ENCODE measurements at regions not wholly inside any gene's neighbourhood (a gene's known extent, or its start where the extent isn't known, plus 50 kb on each side); places are given as distances from the start of the nearest gene placed in this dataset.

DNA sequence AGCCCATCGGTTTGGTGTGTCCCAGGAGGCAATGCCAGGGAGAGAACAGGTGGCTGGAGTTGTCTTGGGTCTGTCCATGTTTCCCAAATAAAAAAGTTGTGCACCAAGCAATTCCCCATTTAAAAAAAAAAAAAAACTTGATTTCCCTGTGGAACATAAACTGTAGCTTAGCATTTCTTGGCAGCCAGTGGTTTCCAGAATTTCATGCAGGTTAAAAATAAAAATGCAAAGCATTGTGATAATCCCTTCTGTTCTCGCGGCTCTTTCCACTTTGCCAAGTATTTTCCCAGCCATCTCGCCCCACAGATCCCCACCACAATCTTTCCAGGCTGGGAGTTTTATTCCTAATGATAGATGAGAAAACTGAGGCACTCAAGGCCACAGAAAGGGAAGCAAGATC, 51.4 kb upstream of the MSX1 start:
- no peak for DNase-seq

DNA sequence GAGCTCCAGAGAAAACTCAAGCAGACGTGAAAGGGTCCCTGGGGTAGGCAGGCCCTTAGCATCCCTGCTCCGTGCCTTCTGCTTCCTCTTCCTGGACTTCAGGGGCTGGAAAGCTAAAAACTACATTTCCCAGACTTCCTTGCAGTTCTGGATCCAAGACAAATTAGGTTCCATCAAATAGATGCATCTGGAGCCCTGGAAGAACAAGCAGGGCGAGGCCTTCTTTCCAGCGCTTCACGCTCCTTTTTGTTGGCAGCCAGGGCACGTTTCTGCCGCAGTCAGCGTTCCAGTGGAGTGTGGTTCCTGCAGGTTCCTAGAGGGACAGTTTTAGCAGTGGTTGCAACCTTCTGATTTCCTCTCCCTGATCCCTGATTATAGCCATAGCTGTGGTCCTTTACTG, 53.6 kb upstream of the MSX1 start:
- DNase-seq = no peak

DNA sequence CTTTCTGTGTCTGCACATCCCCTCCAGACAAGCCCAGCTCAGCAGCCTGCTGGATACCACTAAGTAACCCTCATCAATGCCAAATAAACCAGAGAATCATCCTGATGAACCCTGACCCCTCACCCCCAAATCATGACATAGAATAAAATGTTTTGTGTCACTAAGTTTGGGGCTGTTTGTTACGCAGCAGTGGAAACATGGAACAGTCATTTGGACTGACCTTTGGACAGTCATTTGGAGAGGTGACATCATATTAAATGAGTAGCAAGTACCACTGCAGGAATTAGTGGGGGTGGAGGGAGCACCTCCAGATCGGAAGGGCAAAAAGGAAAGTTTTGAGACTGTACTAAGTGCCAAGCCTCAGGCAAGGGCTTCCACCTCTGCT, 55.6 kb upstream of the MSX1 start:
- DNase-seq = no peak

DNA sequence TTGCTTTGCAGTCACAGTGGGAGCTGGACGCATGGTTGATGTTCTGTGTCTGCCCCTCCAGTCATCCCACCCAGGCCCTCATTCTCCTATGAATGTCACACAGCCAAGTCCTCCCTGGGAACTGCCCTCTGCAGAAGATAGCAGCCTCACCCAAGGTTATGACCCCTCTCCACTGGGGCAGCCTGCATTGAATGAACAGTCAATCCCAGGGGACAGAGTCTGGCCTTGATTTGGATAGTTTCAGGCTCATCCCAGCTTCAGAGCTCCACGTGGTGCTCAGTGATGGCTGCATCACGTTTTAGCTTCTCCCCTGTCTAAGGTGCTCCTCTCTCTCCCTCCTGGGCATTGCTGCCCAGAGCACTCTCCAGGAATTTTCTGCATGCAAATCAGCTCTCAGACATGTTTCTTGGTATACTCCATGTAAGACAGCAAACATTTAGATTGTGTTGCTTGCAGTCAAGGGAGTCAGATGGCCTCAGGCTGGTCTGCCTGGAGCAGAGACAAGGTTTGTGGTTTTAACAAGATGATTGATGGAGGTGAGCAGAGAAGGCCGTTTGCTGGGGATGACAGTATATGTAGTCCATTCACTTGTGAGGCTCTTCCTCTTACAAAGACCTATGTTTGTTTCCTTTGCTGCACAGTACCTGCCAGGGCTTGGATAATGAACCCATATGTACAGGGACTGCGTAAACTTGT, 56.1 kb upstream of the MSX1 start:
- no peak for DNase-seq

DNA sequence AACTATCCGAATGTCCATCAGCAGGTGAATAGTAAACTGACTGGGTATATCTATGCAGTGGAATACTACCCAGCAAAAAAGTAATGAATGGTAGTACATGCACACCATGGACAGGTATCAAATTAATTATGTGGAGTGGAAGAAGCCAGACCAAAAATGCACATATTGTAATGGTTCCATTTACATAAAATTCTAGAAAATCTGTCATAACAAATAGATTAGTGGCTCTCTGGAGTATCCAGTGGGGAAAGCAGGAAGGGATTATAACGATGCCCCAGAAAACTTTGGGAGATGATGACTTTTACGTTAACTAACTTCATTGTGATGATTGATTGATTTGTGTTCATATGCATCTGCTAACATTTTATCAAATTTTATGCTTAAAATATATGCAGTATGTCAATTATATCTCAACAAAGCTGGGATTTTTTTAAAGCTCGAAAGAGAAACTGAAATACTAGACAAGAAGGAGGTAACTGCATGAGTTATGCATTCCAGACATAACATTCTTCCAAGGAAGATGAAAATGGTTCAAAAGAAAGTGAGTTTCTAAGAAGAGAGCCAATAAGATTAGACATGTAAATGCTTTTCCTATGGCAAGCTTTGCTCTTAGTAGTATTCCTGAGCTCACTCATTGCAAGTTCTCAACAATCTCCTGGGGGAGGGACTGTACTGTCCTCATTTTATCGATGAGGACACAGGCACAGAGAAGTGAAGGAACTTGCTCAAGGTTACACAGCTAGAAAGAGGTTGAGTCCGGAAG, 58.6 kb upstream of the MSX1 start:
- no peak for DNase-seq

DNA sequence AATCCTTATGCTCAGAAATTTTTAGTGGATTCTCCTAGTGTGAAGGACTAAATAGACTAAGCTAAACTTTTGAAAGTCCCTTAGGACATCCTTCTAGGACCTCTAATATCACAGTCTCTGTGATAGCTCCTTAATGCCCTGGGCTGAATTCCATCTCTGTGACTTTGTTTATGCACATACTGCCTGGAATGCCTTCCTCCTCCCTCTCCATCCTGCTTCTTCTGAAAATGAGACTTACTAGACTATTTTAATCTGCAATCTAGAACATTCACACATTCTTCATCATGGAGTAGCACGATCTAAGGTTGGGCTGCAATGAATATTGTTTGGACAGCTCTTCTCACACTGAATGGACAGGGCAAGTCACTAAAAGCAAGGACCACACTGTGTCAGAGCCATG, 65.0 kb upstream of the MSX1 start:
- DNase-seq = no peak

DNA sequence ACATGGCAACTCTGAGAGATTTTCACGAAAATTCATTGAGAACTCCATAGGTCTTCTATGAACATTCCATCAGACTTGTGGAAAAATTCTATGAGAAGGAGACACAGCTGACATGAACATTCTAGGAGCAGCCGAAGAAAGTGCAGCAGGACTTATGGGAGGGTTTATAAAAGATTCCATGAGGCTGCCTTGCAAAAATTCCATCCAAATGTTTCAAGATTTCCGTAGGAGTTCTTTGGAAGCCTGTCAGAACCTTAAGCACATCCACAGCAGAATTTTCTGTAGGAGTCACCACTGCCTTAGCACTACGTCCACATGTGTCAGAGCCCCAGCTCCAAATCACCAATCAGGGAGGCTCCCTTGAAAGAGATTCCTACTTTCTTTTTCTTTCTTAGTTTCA, 67.0 kb upstream of the MSX1 start:
- DNase-seq = no peak

DNA sequence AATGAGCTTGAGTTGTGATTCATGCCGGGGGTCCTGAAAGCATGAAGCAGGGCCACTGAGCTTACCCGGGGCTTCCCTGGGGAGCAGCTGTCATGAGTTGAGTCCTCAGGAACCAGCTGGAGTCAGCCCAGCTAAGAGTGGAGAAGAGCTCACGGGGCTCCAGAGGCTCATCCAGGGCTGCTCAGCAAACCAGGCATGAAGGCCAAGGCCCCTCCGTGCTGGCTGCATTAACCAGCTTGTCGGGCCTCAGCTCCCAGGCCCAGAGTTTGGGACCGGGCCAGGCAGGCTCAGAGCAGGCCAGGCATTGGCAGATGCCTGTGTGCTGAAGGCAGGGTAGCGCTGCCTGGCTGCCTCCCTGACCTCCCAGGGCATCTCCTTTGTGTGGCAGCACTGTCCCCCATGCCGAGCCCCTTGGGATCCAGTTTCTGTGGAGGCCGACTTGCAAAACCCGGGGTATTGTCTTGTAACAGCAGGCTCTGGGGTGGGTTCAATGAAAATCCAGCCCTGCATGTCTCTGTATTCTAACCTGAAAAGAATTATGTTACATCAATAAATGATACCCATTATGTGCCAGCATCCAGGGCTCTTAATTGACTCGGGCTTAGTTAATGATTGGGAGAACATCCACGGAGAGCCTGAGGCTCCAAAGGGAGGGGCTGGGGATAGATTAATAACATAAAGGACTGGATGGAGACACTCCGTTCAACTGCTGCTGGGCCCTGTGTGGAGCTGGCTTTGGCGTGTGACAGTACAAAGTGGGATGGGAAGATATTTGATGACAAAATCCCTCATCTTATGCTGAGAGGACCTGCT, 68.0 kb upstream of the MSX1 start:
- DNase-seq = no peak

DNA sequence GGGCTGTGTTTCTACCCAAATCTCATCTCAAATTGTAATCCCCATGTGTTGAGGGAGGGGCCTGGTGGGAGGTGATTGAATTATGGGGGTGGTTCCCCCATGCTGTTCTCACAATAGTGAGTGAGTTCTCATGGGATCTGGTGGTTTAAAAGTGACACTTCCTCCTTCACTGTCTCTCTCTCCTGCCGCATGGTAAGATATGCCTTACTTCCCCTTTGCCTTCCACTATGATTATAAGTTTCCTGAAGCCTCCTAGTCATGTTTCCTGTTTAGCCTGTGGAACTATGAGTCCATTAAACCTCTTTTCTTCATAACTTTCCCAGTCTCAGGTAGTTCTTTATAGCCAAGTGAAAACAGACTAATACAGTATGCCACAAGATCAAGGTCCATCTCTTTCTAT, 70.0 kb upstream of the MSX1 start:
- no peak for DNase-seq

DNA sequence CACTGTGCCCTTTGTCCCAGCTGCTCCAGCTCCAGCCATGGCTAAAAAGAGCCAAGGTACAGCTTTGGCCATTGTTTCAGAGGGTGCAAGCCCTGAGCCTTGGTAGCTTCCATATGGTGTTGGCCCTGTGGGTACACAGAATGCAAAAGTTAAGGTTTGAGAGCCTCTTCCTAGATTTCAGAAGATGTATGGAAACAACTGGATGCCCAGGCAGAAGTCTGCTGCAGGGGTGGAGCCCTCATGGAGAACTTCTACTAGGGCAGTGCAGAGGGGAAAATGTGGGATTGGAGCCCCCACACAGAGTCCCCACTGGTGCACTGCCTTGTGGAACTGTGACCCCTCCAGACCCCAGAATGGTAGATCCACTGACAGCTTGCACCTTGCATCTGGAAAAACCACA, 70.9 kb upstream of the MSX1 start:
- DNase-seq = no peak

DNA sequence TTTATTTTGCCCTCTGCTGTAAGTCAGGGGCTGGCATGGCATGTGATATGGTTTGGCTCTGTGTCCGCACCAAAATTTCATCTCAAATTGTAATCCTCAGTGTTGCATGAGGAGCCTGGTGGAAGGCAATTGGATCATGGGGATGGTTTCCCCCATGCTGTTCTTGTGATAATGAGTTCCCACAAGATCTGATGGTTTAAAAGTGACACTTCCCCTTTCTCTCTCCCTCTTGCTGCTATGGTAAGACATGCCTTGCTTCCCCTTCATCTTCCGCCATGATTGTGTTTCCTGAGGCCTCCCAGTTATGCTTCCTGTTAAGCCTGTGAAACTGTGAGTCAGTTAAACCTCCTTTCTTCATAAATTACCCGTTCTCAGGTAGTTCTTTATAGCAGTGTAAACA, 72.0 kb upstream of the MSX1 start:
- DNase-seq = no peak

DNA sequence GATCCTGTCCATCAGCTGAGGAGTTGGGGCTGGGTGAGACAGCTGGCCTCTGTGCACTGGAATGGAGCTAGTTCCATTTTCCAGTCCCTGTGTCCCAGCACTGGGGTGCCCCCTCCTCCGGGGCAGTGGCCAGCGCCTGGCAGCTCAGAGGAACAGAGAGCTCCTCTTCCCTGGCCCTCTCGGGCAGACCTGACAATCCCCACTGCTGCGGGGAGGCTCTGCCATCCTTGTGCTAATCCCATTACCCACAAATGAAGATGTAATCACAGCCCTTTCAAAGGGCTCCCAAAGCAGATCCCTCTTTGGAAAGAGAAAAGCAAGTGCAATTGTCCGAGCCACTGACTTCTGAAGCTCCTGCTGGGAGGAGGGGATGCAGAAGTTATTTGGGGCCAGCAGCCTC, 75.1 kb upstream of the MSX1 start:
- DNase-seq = no peak

DNA sequence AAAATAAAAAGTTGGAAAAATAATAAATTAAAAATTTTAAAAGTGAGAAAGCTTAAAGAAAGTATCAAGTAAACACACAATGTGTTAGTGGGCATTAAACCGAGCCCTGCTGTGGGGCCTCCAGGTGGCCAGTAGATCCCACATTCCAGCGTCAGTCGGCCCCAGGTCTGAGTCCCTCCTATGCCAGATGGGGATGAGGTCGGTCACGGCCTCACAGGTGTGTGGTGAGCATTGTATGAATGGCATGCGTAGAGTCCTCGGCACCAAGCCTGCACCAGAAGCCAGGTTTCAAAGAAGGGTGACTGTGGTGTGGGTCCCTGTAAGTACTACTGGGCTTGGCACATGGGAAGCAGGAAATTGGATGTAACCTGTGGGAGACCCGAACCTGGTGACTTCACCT, 75.6 kb upstream of the MSX1 start:
- DNase-seq = no peak

DNA sequence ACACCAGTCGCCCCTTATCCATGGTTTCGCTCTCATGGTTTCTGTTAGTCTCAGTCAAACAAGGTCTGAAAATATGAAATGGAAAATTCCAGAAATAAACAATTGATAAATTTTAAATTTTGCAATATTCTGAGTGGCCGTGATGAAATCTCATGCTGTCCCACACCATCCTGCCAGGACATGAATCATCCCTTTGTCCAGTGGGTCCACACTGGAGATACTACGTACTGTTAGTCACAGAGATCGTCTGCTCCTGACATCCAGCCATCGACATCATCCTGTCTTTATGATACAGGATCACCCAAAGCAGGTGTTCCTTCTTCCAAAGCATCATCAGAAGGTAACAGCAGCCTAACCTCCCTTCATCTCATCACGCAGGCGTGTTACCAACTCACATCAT, 76.5 kb upstream of the MSX1 start:
- DNase-seq = no peak

DNA sequence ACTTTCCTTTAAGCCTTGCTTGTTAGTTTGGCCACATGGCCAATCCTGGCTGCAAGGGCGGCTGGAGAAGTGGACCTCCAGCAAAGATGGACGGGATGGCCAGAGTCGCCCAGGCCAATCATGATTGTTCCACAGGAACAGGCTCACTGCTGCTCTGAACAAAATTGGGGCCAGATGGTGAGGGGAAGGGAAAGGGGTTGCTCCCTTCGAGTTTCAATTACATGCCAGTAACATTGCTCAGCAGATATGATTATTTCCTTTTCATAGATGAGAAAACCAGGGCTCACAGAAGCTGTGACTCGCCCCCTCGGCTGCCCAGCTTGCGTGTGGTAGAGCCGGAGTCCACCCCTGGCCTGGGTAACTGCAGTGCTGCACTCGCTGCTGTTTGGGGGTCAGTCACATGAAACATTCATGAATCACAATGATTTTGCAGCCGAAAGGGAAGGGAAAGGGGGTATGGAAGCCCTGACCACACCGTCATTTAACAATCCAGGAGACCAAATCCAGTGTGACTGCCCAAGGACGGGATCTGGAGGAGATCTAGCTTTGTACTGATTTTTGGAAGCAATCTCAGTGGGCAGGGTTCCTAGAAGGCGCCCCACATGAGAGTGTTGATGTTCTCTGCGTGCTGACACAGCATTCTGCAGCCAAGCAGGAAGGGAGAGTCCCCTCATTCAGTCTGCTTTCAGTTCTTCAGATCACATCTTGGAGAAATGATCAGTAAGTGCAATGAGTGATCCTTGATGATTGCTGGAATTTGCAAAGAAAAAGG, 77.3 kb upstream of the MSX1 start:
- no peak for DNase-seq

DNA sequence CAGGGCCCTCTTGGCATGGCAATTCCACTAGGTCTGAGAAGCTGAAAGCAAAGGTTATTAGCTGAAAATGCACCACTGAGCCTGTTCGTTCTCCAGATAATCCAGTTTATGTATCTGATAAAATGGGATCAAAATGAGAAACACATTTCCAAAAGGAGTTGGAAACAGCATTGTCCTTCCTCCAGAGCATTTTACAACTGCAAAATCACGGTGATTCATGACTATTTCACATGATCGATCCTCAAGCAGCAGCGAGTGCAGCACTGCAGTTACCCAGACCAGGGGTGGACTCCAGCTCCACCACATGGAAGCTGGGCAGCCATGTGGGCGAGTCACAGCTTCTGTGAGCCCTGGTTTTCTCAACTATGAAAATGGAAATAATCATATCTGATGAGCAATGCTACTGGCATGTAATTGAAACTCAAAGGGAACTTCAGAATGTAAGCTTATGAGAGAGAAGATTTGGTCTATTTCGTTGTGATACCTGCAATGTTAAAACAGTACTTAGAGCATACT, 78.7 kb upstream of the MSX1 start:
- no peak for DNase-seq

DNA sequence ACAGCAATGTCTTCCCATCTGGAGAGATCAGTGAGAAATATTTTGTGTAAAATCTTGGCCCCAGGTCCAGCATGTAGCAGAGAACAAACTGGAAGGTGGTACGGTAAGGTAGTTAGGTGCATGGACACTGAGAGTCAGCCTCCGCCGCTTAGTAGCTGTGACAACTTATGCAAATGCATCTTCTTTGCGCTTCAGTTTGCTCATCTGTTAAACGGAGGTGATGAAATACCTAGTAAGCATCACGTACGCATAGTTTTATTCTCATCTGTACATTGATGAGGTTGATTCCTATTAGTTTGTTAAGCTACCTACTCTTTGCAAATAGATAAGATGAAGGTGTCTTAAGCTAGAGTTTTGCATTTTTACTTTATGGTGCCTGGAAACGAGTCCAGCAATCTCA, 80.0 kb upstream of the MSX1 start:
- DNase-seq = no peak

DNA sequence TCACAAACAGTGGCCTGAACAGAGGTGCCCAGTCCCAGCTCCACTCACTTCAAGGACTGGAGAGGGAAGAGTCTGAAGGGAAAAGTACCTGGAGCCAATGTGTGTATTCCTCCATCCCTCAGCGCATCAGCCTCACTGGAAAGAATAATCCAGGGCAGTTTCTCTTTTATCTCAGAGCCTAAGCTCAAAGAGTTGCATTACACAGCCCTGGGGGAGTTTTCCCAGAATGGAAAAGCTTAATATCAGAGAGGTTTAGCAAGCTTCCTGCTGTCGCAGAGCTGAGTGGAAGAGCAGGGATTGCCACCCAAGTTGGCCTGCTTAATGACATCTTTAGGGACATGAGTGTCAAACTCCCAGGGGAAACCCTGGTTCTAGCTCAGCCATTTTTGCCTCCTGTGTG, 80.4 kb upstream of the MSX1 start:
- no peak for DNase-seq

DNA sequence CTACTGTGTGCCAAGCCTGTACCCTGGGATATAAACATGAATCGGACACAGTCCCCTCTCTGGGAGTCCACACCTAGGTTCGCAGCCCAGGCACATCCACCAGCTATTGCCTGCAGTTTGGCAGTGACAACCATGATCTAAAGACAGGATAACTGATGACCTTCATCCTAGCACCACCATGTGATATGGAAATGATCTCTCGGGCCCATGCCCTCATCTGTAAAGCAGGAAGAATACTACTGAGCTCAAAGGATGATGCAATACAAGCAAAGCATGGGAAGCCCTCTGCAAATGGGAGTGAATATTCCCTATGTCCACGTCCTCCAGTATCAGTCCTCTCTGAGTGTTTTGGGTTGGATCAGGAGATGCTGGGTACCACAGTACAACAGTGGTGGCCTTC, 80.9 kb upstream of the MSX1 start:
- DNase-seq = no peak

DNA sequence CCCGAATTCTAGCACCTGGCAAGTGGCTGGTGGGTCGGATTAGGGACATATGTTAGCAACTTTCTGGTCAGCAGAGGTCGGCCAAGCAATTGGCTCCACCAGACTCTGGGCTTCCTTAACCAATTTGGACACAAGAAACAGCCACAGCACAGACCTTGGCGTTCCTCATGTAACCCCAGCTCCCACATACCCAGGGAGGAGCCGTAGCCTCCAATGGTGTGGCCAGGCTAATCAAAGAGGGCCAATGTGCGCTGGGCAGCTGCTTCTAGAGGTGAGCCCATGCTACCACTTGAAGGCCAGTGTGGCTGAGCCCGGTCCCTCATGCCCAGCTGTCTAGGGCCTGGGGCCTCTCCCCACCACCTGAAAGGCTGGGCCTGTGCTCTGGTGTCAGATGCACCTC, 82.5 kb upstream of the MSX1 start:
- no peak for DNase-seq

DNA sequence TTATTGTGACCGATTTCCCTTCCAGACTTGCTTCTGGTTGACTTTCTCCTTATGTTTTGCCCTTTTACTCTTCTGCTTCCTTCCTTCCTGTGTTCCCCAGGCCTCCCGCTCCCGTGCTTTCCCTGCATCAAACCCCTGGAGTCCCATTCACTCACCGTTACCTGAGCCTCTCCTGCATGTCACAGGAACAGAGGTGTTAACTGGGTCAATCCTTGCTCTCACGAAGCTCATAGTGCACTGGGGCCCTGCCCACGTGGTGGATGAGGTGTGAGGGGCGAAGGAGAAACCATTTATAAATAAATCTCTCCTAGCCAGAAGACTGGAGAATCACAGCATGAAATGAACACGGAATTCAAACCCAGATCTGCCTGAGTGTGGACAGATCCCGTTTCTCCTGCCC, 83.1 kb upstream of the MSX1 start:
- no peak for DNase-seq

DNA sequence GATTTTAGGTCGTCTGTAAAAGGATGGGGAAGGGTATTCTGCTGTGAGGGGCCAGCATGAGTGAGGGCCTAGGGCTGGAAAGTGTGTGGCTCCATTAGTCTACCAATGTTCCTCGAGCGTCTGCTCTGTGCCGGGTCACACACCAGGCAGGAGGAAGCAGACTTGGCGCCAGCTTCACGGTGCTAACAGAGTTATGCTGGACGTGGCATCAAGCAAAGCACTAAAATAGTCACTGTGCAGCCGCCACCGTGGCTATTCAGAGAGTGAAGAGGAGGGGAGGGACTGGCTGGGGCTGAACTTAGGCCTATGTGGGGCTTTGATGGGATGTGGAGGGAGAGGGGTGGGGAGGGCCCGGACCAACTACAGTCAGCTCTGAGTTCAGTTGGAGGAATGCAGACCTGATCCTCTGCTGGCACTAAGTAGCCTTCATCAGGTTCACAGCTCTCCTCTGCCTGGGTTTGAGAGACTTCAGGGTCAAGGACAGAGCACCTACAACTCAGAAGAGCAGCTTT, 83.9 kb upstream of the MSX1 start:
- no peak for DNase-seq

DNA sequence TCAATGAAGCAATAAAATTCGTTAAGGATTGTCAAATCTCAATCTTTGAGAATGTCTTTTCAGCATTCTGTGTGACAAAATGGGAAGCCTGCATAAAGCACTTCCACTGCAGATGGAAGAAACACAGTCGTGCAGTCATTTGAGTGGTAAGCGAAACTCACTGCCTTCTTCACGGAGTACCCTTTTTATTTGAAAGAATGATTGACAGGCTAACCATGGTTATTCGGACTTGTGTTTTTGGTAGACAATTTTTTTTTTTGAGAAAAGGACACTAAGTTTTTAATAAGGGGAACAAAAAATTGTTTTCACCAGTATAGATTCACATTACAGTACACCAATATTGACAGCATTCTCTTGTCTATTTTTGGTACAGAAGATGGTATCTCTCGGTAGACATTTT, 86.9 kb upstream of the MSX1 start:
- no peak for DNase-seq
